Vagina (tissue), 2 donors: ENCODE measurements at regions not wholly inside any gene's neighbourhood (a gene's known extent, or its start where the extent isn't known, plus 50 kb on each side); places are given as distances from the start of the nearest gene placed in this dataset.

Source experiments
- DNase-seq, 2 donors: peaks; one replicate each; pipeline ENCODE4 v3.0.0-alpha.2; 2017; ENCODE audit errors: extremely low spot score in 2 of 2
- H3K27ac ChIP-seq: fragments of 200-600 bp; sonication (generic); one replicate; pipeline ENCODE4 v1.5.1; 2019
- H3K27me3 ChIP-seq: fragments of 200-600 bp; sonication (generic); one replicate; pipeline ENCODE4 v1.5.1; 2019
- H3K36me3 ChIP-seq, 2 donors: fragments of 200-600 bp; sonication (generic); one replicate each; pipeline ENCODE4 v1.5.1; 2017 to 2019
- H3K4me1 ChIP-seq: fragments of 200-600 bp; sonication (generic); one replicate; pipeline ENCODE4 v1.5.1; 2019
- H3K4me3 ChIP-seq, 2 donors: fragments of 200-600 bp; sonication (generic); 1 replicate in 1 of 2; 2 replicates in 1 of 2; pipeline ENCODE4 v1.5.1; 2016 to 2019
- H3K9me3 ChIP-seq: fragments of 200-600 bp; sonication (generic); one replicate; pipeline ENCODE4 v1.5.1; 2019
- POLR2A ChIP-seq, 2 donors: fragments of 450-650 bp; IDR thresholded peaks; one replicate each; pipeline ENCODE4 v1.6.1; 2017; ENCODE audit warnings: antibody characterized with exemption in 2 of 2, mild to moderate bottlenecking in 2 of 2, moderate library complexity in 2 of 2
- POLR2AphosphoS5 ChIP-seq, 2 donors: sonication (generic); formaldehyde crosslinking; IDR thresholded peaks; one replicate each; pipeline ENCODE4 v1.9.0; 2017; ENCODE audit warnings: antibody characterized with exemption in 2 of 2, mild to moderate bottlenecking in 2 of 2, low read depth in 1 of 2; ENCODE audit not compliant: insufficient read depth in 1 of 2
- intact Hi-C: fragments of 100-400 bp; cut with DNase I; formaldehyde crosslinking; loops from one replicate; pipeline ENCODE4 v1.15.1; 2023
- TF ChIP-seq, protein P1 (sequence below), 3 experiments: fragments of 450-650 bp in 2 of 3; fragments of 200-600 bp in 1 of 3; sonication (generic) in 1 of 3; IDR thresholded peaks; one replicate each; pipeline ENCODE4 v1.5.1; 2017 to 2019; ENCODE audit warnings: antibody characterized with exemption in 3 of 3, mild to moderate bottlenecking in 2 of 3, moderate library complexity in 2 of 3

- intact Hi-C loops: no loop called here
- TF ChIP-seq POLR2A (IDR thresholded peaks at IDR 0.05): no peak
- TF ChIP-seq POLR2AphosphoS5 (IDR thresholded peaks at IDR 0.05; ENCODE audit: insufficient read depth in 1 of 2, low read depth in 1 of 2): no peak
- TF ChIP-seq, protein P1, sequence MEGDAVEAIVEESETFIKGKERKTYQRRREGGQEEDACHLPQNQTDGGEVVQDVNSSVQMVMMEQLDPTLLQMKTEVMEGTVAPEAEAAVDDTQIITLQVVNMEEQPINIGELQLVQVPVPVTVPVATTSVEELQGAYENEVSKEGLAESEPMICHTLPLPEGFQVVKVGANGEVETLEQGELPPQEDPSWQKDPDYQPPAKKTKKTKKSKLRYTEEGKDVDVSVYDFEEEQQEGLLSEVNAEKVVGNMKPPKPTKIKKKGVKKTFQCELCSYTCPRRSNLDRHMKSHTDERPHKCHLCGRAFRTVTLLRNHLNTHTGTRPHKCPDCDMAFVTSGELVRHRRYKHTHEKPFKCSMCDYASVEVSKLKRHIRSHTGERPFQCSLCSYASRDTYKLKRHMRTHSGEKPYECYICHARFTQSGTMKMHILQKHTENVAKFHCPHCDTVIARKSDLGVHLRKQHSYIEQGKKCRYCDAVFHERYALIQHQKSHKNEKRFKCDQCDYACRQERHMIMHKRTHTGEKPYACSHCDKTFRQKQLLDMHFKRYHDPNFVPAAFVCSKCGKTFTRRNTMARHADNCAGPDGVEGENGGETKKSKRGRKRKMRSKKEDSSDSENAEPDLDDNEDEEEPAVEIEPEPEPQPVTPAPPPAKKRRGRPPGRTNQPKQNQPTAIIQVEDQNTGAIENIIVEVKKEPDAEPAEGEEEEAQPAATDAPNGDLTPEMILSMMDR (IDR thresholded peaks at IDR 0.05): no peak
- no peaks in the 10 kb centered on the region for H3K4me1 ChIP-seq
Observed at GRCh38 chr2:111689174-111689573, 194.8 kb downstream of the ANAPC1 start.

DNA sequence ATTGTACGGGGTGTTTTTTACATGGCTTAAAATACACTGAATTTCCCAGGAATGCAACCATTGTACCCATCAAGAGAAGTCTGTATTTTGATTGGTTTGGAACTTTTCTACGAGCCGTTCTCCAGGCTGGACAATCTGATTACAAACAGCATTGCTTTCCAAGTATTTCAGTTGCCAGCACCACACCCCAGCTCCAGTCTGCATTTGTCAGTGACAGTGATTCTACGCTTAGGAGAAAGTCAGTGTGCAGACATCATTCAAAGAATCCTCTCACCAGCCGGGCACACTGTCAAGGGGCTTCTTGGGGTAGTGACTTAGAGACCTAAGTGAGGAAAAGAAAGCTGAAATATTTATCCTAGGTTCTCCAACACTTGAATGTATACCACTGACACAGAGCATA, 194.1 kb downstream of the ANAPC1 start:
- DNase-seq: no peak
- Histone ChIP-seq H3K4me1 (no peaks in the 10 kb centered on the region), H3K4me3 (no peak overlapping the region), H3K27ac (no peak overlapping the region), H3K9me3 (no peaks in the 10 kb centered on the region), H3K36me3 (no peaks in the 10 kb centered on the region), H3K27me3 (no peaks in the 10 kb centered on the region)
- TF ChIP-seq, protein P1 (IDR thresholded peaks at IDR 0.05): no peak
- no peak for TF ChIP-seq POLR2AphosphoS5 (IDR thresholded peaks at IDR 0.05; ENCODE audit: insufficient read depth in 1 of 2, low read depth in 1 of 2)
- TF ChIP-seq POLR2A (IDR thresholded peaks at IDR 0.05): no peak
- intact Hi-C loops: no loop called here

More at GRCh38 chr2:111689174-111689573, 194.8 kb downstream of the ANAPC1 start:
- Histone ChIP-seq H3K27me3 (no peaks in the 10 kb centered on the region), H3K4me3 (no peak overlapping the region), H3K27ac (no peak overlapping the region), H3K36me3 (no peaks in the 10 kb centered on the region), H3K9me3 (no peaks in the 10 kb centered on the region)
- DNase-seq: no peak

GRCh38 chr2:111691164-111691875, 192.7 kb downstream of the ANAPC1 start:
- H3K27ac ChIP-seq: no peak overlapping the region
- H3K27me3 ChIP-seq: no peaks in the 10 kb centered on the region
- intact Hi-C loops: no loop called here
- TF ChIP-seq, protein P1 (IDR thresholded peaks at IDR 0.05): no peak
- no peak for TF ChIP-seq POLR2A (IDR thresholded peaks at IDR 0.05)
- TF ChIP-seq POLR2AphosphoS5 (IDR thresholded peaks at IDR 0.05; ENCODE audit: insufficient read depth in 1 of 2, low read depth in 1 of 2): no peak
- no peaks in the 10 kb centered on the region for H3K4me1 ChIP-seq
- DNase-seq: no peak
- no peaks in the 10 kb centered on the region for H3K36me3 ChIP-seq
- no peak overlapping the region for H3K4me3 ChIP-seq
- H3K9me3 ChIP-seq: no peaks in the 10 kb centered on the region

DNA sequence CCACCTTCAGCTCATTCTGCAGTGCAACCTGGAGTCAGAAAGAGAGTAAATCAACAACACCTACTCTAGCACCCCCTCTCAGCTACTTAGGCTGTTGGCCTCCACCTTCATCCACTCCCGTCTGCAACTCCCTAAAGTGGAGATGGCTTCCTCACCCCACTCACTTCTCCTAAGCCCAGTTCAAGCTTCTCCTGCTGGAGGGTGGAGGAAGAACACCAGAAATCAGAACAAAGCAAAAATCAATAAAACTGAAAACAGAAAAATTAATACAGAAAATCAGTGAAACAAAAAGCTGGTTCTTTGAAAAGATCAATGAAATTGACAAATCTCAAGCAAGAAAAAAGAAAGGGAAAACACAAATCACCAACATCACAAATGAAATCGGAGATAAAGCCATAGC, 191.7 kb downstream of the ANAPC1 start:
- intact Hi-C loops: no loop called here
- no peaks in the 10 kb centered on the region for H3K36me3 ChIP-seq
- no peak overlapping the region for H3K27ac ChIP-seq
- no peaks in the 10 kb centered on the region for H3K9me3 ChIP-seq
- H3K27me3 ChIP-seq: no peaks in the 10 kb centered on the region
- no peaks in the 10 kb centered on the region for H3K4me1 ChIP-seq
- no peak overlapping the region for H3K4me3 ChIP-seq
- no peak for DNase-seq
- no peak for TF ChIP-seq POLR2A (IDR thresholded peaks at IDR 0.05)
- TF ChIP-seq, protein P1 (IDR thresholded peaks at IDR 0.05): no peak
- TF ChIP-seq POLR2AphosphoS5 (IDR thresholded peaks at IDR 0.05; ENCODE audit: insufficient read depth in 1 of 2, low read depth in 1 of 2): no peak

DNA sequence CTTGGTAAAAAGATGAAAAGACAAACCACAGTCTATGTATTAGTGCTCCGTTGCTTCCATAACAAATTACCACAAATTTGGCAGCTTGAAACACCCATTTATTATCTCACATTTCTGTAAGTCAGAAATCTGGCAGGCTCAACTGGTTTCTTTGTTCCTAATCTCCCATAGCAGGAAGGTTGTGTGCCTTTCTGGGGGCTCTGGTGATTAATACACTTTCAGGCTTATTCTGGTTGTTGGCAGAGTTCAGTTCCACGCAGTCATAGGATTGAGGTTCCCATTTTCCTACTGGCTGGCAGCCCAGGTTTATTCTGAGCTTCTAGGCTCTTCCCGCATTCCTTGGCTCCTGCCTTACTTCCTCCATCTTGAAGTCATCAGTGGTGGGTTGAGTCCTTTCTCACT, 189.3 kb downstream of the ANAPC1 start:
- peaks cover 14% of the 10 kb centered on the region for H3K4me1 ChIP-seq
- TF ChIP-seq POLR2AphosphoS5 (IDR thresholded peaks at IDR 0.05; ENCODE audit: insufficient read depth in 1 of 2, low read depth in 1 of 2) (no peak), POLR2A (IDR thresholded peaks at IDR 0.05) (no peak)
- TF ChIP-seq, protein P1 (IDR thresholded peaks at IDR 0.05): no peak
- intact Hi-C loops: no loop called here
- no peak overlapping the region for H3K4me3 ChIP-seq
- H3K27me3 ChIP-seq: no peaks in the 10 kb centered on the region
- no peaks in the 10 kb centered on the region for H3K36me3 ChIP-seq
- no peak for DNase-seq
- H3K27ac ChIP-seq: no peak overlapping the region
- H3K9me3 ChIP-seq: no peaks in the 10 kb centered on the region
